OCI-LY7 (cell line): ENCODE measurements at regions not wholly inside any gene's neighbourhood (a gene's known extent, or its start where the extent isn't known, plus 50 kb on each side); places are given as distances from the start of the nearest gene placed in this dataset.

ENCODE experiments used
- BruUV-seq: library from RNA; stranded (reverse); fragments of 400-500 nt; replicated peaks from 2 replicates; lab custom pipeline; 2021; lab: Mats Ljungman, UMichigan
- CTCF ChIA-PET: fragments of 300-600 bp; sonication (Branson Sonifier 250); formaldehyde crosslinking; loops from one replicate; lab custom pipeline; 2022; ENCODE audit warnings: antibody characterized with exemption; ENCODE audit not compliant: unreplicated experiment; lab: Charles Lee
- POLR2A ChIA-PET: fragments of 300-600 bp; sonication (Branson Sonifier 250); formaldehyde crosslinking; loops from one replicate; lab custom pipeline; 2022; ENCODE audit warnings: antibody characterized with exemption; lab: Charles Lee
- DNase-seq: peaks from one replicate; pipeline ENCODE4 v3.0.0-alpha.2; 2015; ENCODE audit warnings: low spot score
- H2AFZ ChIP-seq: fragments of 200-600 bp; sonication (generic), shearing (Covaris generic); 2 replicates; pipeline ENCODE4 v1.6.1; 2014; ENCODE audit warnings: mild to moderate bottlenecking, antibody characterized with exemption, low read length, moderate library complexity
- H3K27ac ChIP-seq: fragments of 200-600 bp; sonication (generic); 2 replicates; pipeline ENCODE4 v1.5.1; 2014; ENCODE audit warnings: mixed run types, low read depth, mild to moderate bottlenecking, moderate library complexity, low read length, inconsistent platforms; ENCODE audit not compliant: poor library complexity, severe bottlenecking
- H3K36me3 ChIP-seq: fragments of 200-600 bp; sonication (generic); 2 replicates; pipeline ENCODE4 v1.6.1; 2014; ENCODE audit warnings: mild to moderate bottlenecking, antibody characterized with exemption, low read length, moderate library complexity, mixed read lengths; ENCODE audit not compliant: insufficient read depth
- H3K4me1 ChIP-seq: fragments of 200-600 bp; sonication (generic); 2 replicates; pipeline ENCODE4 v1.5.1; 2014; ENCODE audit warnings: mild to moderate bottlenecking, low read length; ENCODE audit not compliant: insufficient read depth, poor library complexity, severe bottlenecking
- H3K4me2 ChIP-seq: fragments of 200-600 bp; sonication (generic); 2 replicates; pipeline ENCODE4 v1.6.1; 2014; ENCODE audit warnings: mild to moderate bottlenecking, low read length
- H3K4me3 ChIP-seq: fragments of 200-600 bp; sonication (generic); 2 replicates; pipeline ENCODE4 v1.5.1; 2014; ENCODE audit warnings: mild to moderate bottlenecking, low read depth, low read length; ENCODE audit not compliant: poor library complexity, severe bottlenecking
- H3K79me2 ChIP-seq: fragments of 200-600 bp; sonication (generic); 2 replicates; pipeline ENCODE4 v1.6.1; 2016; ENCODE audit warnings: low read depth, mild to moderate bottlenecking, low read length, moderate library complexity, mixed read lengths; ENCODE audit not compliant: insufficient read depth
- H3K9me2 ChIP-seq: fragments of 200-600 bp; sonication (generic); 2 replicates; pipeline ENCODE4 v1.6.1; 2016; ENCODE audit warnings: mild to moderate bottlenecking, low read length, mixed read lengths; ENCODE audit not compliant: insufficient read depth
- H3K9me3 ChIP-seq: fragments of 200-600 bp; sonication (generic); 2 replicates; pipeline ENCODE4 v1.6.1; 2014; ENCODE audit warnings: mild to moderate bottlenecking, mixed run types, low read length, mixed read lengths
- H4K20me1 ChIP-seq: fragments of 200-600 bp; sonication (generic); 2 replicates; pipeline ENCODE4 v1.6.1; 2014; ENCODE audit warnings: mild to moderate bottlenecking, antibody characterized with exemption, low read length, moderate library complexity, mixed read lengths; ENCODE audit not compliant: insufficient read depth
- EZH2phosphoT487 ChIP-seq: fragments of 200-600 bp; sonication (generic); IDR thresholded peaks from 2 replicates; pipeline ENCODE4 v1.6.1; 2018; ENCODE audit warnings: low read depth, borderline replicate concordance, mild to moderate bottlenecking, mixed run types, antibody characterized with exemption, low read length, moderate library complexity, mixed read lengths
- intact Hi-C: fragments of 100-400 bp; cut with micrococcal nuclease; formaldehyde crosslinking; loops from one replicate; pipeline ENCODE4 v1.10.0; 2022; ENCODE audit not compliant: unreplicated experiment
- TF ChIP-seq, protein P1 (sequence below): fragments of 200-600 bp; sonication (generic); conservative IDR thresholded peaks from 2 replicates; pipeline ENCODE4 v1.5.1; 2014; ENCODE audit warnings: mild to moderate bottlenecking, antibody characterized with exemption, low read length, moderate library complexity, mixed read lengths

DNA sequence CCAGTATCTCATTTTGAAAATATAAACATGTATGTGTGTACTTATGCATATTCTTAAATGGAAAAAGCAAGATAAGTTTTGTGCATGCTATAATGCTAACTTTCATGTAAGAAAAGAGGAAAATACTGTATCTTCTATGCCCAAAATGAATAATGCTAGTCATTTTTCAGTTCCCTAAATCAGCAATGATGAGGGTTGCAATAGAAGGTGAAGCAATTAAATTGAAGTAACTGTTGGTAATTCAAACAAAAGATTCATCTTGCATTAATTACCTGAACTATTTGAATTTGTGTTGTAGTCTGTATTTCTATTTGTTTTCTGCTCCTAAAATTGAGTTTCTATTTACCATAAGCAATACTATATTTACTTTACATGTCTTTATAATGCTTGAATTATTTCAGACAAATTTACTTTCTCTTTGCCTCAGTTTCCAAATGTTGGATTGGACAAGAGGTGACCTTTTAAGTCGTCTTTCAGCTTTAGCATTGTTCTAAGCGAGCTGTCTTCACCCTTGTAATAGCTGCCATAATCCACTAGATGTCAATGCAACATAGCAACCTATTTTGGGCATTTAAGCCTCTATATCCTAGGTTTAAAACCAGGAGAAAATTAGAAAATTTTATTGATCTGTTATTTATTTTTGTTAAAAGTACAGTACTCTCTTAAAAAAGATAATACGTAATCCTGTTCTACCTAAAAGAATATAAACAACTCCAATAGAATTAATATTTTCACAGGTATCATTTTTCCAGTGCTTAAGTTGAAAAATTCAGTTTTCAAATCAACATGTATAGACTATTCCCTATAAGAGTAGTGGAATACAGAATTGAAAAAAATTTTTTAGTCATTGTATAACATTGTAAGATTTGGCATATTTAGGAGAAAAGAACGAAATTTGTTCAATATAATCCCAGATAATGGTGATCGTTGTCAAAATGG is 52.3 kb upstream of the IFNGR1 start:
- Histone ChIP-seq H2AFZ (no peak overlapping the region), H3K27ac (no peak overlapping the region), H3K9me3 (no peaks in the 10 kb centered on the region), H3K36me3 (no peaks in the 10 kb centered on the region), H3K4me2 (no peak overlapping the region), H3K9me2 (no peaks in the 10 kb centered on the region), H3K4me3 (no peak overlapping the region), H3K79me2 (no peaks in the 10 kb centered on the region), H4K20me1 (no peaks in the 10 kb centered on the region), H3K4me1 (no peaks in the 10 kb centered on the region)
- BruUV-seq, result no TSS peak
- CTCF ChIA-PET, result no interaction called here
- POLR2A ChIA-PET, result interaction anchor here (0.7 to 1.4 kb wide), 3 partner anchors 10 to 883 kb away, joined by 3 to 5 read pairs (median 5); no protein-coding TSS in a partner anchor
- TF ChIP-seq, protein P1, sequence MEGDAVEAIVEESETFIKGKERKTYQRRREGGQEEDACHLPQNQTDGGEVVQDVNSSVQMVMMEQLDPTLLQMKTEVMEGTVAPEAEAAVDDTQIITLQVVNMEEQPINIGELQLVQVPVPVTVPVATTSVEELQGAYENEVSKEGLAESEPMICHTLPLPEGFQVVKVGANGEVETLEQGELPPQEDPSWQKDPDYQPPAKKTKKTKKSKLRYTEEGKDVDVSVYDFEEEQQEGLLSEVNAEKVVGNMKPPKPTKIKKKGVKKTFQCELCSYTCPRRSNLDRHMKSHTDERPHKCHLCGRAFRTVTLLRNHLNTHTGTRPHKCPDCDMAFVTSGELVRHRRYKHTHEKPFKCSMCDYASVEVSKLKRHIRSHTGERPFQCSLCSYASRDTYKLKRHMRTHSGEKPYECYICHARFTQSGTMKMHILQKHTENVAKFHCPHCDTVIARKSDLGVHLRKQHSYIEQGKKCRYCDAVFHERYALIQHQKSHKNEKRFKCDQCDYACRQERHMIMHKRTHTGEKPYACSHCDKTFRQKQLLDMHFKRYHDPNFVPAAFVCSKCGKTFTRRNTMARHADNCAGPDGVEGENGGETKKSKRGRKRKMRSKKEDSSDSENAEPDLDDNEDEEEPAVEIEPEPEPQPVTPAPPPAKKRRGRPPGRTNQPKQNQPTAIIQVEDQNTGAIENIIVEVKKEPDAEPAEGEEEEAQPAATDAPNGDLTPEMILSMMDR, result peak; percentile 97
- no peak for TF ChIP-seq EZH2phosphoT487
- DNase-seq, result peak; percentile 66
- intact Hi-C loops, result loop anchor here (1.0 to 5.0 kb wide), 4 partner anchors 43 to 370 kb away; no protein-coding TSS in a partner anchor

DNA sequence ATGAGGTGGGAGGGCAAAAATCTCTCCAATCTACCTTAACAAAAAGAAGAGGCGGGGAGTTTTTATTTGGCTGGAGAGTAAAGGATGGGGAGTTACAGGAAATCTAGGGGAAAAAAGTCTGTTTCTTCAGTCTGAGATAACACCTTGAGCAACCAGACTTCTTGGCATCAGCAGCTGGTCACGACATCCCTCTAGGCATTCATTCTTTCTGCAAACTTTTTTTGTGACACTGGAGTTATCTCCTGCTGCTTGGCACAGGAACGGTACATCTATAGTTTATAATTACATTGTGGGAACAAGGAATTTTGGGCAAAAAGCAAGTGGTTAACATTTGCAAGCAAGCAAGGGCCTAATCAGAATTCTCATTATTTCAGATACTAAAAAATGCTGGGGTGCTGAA is 50.6 kb upstream of the IFNGR1 start:
- ChIA-PET POLR2A (interaction anchor here (0.6 to 1.5 kb wide), 7 partner anchors 8 to 1351 kb away, joined by 3 to 5 read pairs (median 4); no protein-coding TSS in a partner anchor), CTCF (no interaction called here)
- intact Hi-C loops, result loop anchor here (5.0 kb wide), 1 partner anchor 317 kb away; no protein-coding TSS in a partner anchor
- Histone ChIP-seq H3K36me3 (no peaks in the 10 kb centered on the region), H3K27ac (no peak overlapping the region), H3K4me3 (no peak overlapping the region), H3K4me1 (no peaks in the 10 kb centered on the region), H3K79me2 (no peaks in the 10 kb centered on the region), H4K20me1 (no peaks in the 10 kb centered on the region), H3K9me3 (no peaks in the 10 kb centered on the region), H3K4me2 (no peak overlapping the region), H3K9me2 (no peaks in the 10 kb centered on the region), H2AFZ (no peak overlapping the region)
- DNase-seq, result no peak
- TF ChIP-seq, protein P1, result no peak
- TF ChIP-seq EZH2phosphoT487, result no peak
- BruUV-seq, result no TSS peak

DNA sequence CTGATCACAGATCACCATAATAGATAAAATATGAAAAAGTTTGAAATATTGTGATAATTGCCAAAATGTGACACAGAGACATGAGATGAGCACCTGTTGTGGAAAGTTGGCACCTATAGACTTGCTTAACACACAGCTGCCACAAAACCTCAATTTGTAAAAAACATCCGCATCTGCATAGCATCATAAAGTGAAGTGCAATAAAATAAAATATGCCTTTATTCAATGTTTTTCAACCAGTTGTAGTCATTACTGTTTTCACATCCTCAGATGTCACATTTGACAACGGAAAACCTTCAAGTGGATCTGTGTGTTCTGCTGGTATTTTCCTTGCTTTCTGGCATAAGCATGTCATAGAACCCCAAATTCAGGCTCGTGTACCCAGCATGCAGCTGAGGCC is 50.2 kb upstream of the IFNGR1 start:
- Histone ChIP-seq H4K20me1 (no peaks in the 10 kb centered on the region), H3K36me3 (no peaks in the 10 kb centered on the region), H3K27ac (no peak overlapping the region), H3K9me3 (no peaks in the 10 kb centered on the region), H3K4me3 (no peak overlapping the region), H3K4me2 (no peak overlapping the region), H3K4me1 (no peaks in the 10 kb centered on the region), H2AFZ (no peak overlapping the region), H3K79me2 (no peaks in the 10 kb centered on the region), H3K9me2 (no peaks in the 10 kb centered on the region)
- ChIA-PET CTCF (no interaction called here), POLR2A (interaction anchor here (1.1 kb wide), 1 partner anchor 175 kb away, joined by 4 read pairs; no protein-coding TSS in a partner anchor)
- BruUV-seq, result no TSS peak
- no peak for DNase-seq
- TF ChIP-seq, protein P1, result no peak
- TF ChIP-seq EZH2phosphoT487, result no peak
- intact Hi-C loops, result no loop called here
